ENCODE measurements at regions not wholly inside any gene's neighbourhood (a gene's known extent, or its start where the extent isn't known, plus 50 kb on each side); places are given as distances from the start of the nearest gene placed in this dataset.

- H2BK12ac ChIP-seq (ENCODE audit: low read depth, low read length): no peak overlapping the region
- H4K20me1 ChIP-seq (replicated peaks in 1 of 2; ENCODE audit: control insufficient read depth in 1 of 2, insufficient read depth in 2 of 2, low read length in 2 of 2): no peaks in the 10 kb centered on the region
- H2BK20ac ChIP-seq (ENCODE audit: low read length): no peak overlapping the region
- no peaks in the 10 kb centered on the region for H3K36me3 ChIP-seq (ENCODE audit: control insufficient read depth in 2 of 4, insufficient read depth in 4 of 4, low read length in 3 of 4)
- no peak overlapping the region for H2BK15ac ChIP-seq (ENCODE audit: low read length)
- H3K27me3 ChIP-seq (replicated peaks in 1 of 4; ENCODE audit: control insufficient read depth in 3 of 4, extremely low read depth in 1 of 4, insufficient read depth in 3 of 4, low read length in 3 of 4): peaks cover 0 to 10% (median 6%) of the 10 kb centered on the region in 4 experiments; a peak in 3 of 7 replicates
- no peak overlapping the region for H3K9ac ChIP-seq (replicated peaks in 1 of 4; ENCODE audit: extremely low read depth in 1 of 4, low read depth in 3 of 4, low read length in 3 of 4)
- ChIA-PET POLR2A (ENCODE audit: partially characterized antibody) (no interaction called here), CTCF (ENCODE audit: partially characterized antibody) (interaction anchor here (0.7 to 2.2 kb wide), 9 partner anchors 9 to 250 kb away, joined by 3 to 10 read pairs (median 4); no protein-coding TSS in a partner anchor)
- H2AFZ ChIP-seq (ENCODE audit: low read length): no peak overlapping the region
- no peak overlapping the region for H4K91ac ChIP-seq (replicated peaks; ENCODE audit: insufficient read length, low read length)
- no peak overlapping the region for H4K5ac ChIP-seq (ENCODE audit: insufficient read length, low read depth, low read length)
- H3K56ac ChIP-seq (replicated peaks; ENCODE audit: insufficient read length, low read depth, low read length): no peak overlapping the region
- no peaks in the 10 kb centered on the region for H3K9me3 ChIP-seq (ENCODE audit: insufficient read depth in 2 of 2, low read depth in 1 of 2, low read length in 1 of 2)
- no peak overlapping the region for H4K8ac ChIP-seq (ENCODE audit: extremely low read depth, insufficient read depth, low read length)
- no peaks in the 10 kb centered on the region for H3K79me2 ChIP-seq (ENCODE audit: control insufficient read depth in 1 of 2, insufficient read depth in 2 of 2, low read length in 2 of 2)
- peaks cover 4 to 16% (median 14%) of the 10 kb centered on the region in 4 experiments for H3K4me1 ChIP-seq (replicated peaks in 1 of 4; ENCODE audit: control insufficient read depth in 3 of 4, insufficient read depth in 4 of 4, low read length in 3 of 4)
- no peak for FAIRE-seq
- no peak overlapping the region for H2BK5ac ChIP-seq (ENCODE audit: low read depth, low read length)
- H3K14ac ChIP-seq (ENCODE audit: insufficient read length): no peak overlapping the region
- no peak overlapping the region for H3K4me2 ChIP-seq (ENCODE audit: insufficient read depth in 1 of 2, low read depth in 2 of 2, low read length in 2 of 2)
- H3K79me1 ChIP-seq (ENCODE audit: low read depth, low read length): no peaks in the 10 kb centered on the region
- H3K4me3 ChIP-seq (ENCODE audit: extremely low read depth in 1 of 4, insufficient read depth in 2 of 4, low read depth in 3 of 4, low read length in 4 of 4): no peak overlapping the region
- H2BK120ac ChIP-seq (replicated peaks; ENCODE audit: low read depth, low read length): no peak overlapping the region
- DNase-seq (ENCODE audit: low read depth in 1 of 2, low spot score in 2 of 2): no peak
- H3K4ac ChIP-seq (replicated peaks; ENCODE audit: insufficient read length, low read depth, low read length): no peak overlapping the region
- WGBS, 2 experiments (ENCODE audit: extremely low coverage in 1 of 2, insufficient coverage in 1 of 2, insufficient read length in 1 of 2, insufficient replicate concordance in 2 of 2, low coverage in 1 of 2, low lambda C conversion rate in 2 of 2, missing lambda C conversion rate in 1 of 2): 85% methylated on average over 8 of the region's 9 CpGs; no CpG with 5 or more reads in 1 of the 2 experiments
- H3K23ac ChIP-seq (ENCODE audit: insufficient read length): no peak overlapping the region
- H2AK5ac ChIP-seq (ENCODE audit: low read depth, low read length): no peak overlapping the region
- H3K27ac ChIP-seq (ENCODE audit: low read depth, low read length): no peak overlapping the region
- H3K23me2 ChIP-seq (ENCODE audit: low read depth, low read length): no peaks in the 10 kb centered on the region
- no peak overlapping the region for H3K18ac ChIP-seq (ENCODE audit: extremely low read depth, low read length)
- no peak for TF ChIP-seq RNF2 (IDR thresholded peaks at IDR 0.05; ENCODE audit: borderline replicate concordance, low read depth, low read length, missing control alignments, poor library complexity, severe bottlenecking)
- TF ChIP-seq POLR2AphosphoS5 (IDR thresholded peaks at IDR 0.05; ENCODE audit: low read depth, low read length): no peak
- no peak for TF ChIP-seq SIX5 (IDR thresholded peaks at IDR 0.05; ENCODE audit: low read depth, low read length)
- TF ChIP-seq CTBP2 (IDR thresholded peaks at IDR 0.05; ENCODE audit: borderline replicate concordance, insufficient read depth, insufficient read length, low read length): no peak
- TF ChIP-seq BCL11A (IDR thresholded peaks at IDR 0.05; ENCODE audit: low read depth in 2 of 2, low read length in 2 of 2): no peak
- no peak for TF ChIP-seq JUN (IDR thresholded peaks at IDR 0.05; ENCODE audit: low read depth, low read length)
- no peak for TF ChIP-seq EZH2 (IDR thresholded peaks at IDR 0.05; ENCODE audit: low read depth, low read length, severe bottlenecking)
- TF ChIP-seq NRF1 (IDR thresholded peaks at IDR 0.05; ENCODE audit: low read depth, low read length): no peak
- no peak for TF ChIP-seq MAX (IDR thresholded peaks at IDR 0.05)
- TF ChIP-seq POLR2A (IDR thresholded peaks at IDR 0.05; ENCODE audit: control extremely low read depth in 1 of 2, low read depth in 2 of 2, low read length in 2 of 2): no peak
- TF ChIP-seq HDAC2 (IDR thresholded peaks at IDR 0.05; ENCODE audit: borderline replicate concordance in 1 of 2, low read depth in 2 of 2, low read length in 2 of 2): no peak
- TF ChIP-seq ATF2 (IDR thresholded peaks at IDR 0.05; ENCODE audit: low read length): no peak
These were observed 99.1 kb upstream of the DAP start for GRCh38 chr5:10860196-10860543.

Data from H1 (cell line).